ENCODE measurements at regions not wholly inside any gene's neighbourhood (a gene's known extent, or its start where the extent isn't known, plus 50 kb on each side); places are given as distances from the start of the nearest gene placed in this dataset.

DNA sequence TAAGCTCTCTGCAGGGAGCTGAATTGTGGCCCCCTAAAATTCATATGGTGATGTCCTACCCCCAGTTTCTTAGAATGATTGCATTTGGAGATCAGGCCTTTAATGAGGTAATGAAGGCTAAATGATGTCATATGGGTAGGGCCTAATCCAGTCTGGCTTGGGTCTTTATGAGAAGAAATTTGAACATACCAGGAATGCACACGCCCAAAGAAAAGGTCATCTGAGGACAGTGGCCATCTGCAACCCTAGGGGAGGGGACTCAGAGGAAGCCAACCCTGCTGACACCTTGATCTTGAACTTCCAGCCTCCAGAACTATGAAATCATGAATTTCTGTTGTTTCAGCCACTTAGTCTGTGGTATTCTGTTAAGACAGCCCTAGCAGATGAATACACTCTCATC, 426.7 kb downstream of the EPHA4 start:
- TF ChIP-seq, protein P1, sequence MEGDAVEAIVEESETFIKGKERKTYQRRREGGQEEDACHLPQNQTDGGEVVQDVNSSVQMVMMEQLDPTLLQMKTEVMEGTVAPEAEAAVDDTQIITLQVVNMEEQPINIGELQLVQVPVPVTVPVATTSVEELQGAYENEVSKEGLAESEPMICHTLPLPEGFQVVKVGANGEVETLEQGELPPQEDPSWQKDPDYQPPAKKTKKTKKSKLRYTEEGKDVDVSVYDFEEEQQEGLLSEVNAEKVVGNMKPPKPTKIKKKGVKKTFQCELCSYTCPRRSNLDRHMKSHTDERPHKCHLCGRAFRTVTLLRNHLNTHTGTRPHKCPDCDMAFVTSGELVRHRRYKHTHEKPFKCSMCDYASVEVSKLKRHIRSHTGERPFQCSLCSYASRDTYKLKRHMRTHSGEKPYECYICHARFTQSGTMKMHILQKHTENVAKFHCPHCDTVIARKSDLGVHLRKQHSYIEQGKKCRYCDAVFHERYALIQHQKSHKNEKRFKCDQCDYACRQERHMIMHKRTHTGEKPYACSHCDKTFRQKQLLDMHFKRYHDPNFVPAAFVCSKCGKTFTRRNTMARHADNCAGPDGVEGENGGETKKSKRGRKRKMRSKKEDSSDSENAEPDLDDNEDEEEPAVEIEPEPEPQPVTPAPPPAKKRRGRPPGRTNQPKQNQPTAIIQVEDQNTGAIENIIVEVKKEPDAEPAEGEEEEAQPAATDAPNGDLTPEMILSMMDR (IDR thresholded peaks at IDR 0.05), result no peak
- no peak for TF ChIP-seq POLR2A (IDR thresholded peaks at IDR 0.05)

All from body of pancreas (tissue), 4 donors.